ENCODE measurements at regions not wholly inside any gene's neighbourhood (a gene's known extent, or its start where the extent isn't known, plus 50 kb on each side); places are given as distances from the start of the nearest gene placed in this dataset.

- H3K27ac ChIP-seq (ENCODE audit: low read depth in 1 of 2, low read length in 2 of 2): no peak overlapping the region
- intact Hi-C loops (cut with micrococcal nuclease): no loop called here
- 90% methylated on average over 5 of the region's 12 CpGs for WGBS (ENCODE audit: insufficient coverage)
- Mint-ChIP-seq H3K4me3 (no peak overlapping the region), H3K4me1 (no peaks in the 10 kb centered on the region), H3K27ac (no peak overlapping the region), H3K27me3 (ENCODE audit: low read depth in 3 of 3) (peaks cover 13 to 25% (median 24%) of the 10 kb centered on the region in 3 donors), H3K9me3 (no peaks in the 10 kb centered on the region), H3K36me3 (no peaks in the 10 kb centered on the region)
- H3K36me3 ChIP-seq (replicated peaks in 1 of 2; ENCODE audit: control insufficient read depth in 1 of 2, insufficient read depth in 2 of 2, low read length in 2 of 2): no peaks in the 10 kb centered on the region
- H3K4me3 ChIP-seq (replicated peaks in 1 of 3; ENCODE audit: low read depth in 2 of 3, low read length in 3 of 3): no peak overlapping the region
- H4K20me1 ChIP-seq (ENCODE audit: insufficient read depth, low read length): no peaks in the 10 kb centered on the region
- H3K4me1 ChIP-seq (ENCODE audit: control insufficient read depth in 1 of 2, insufficient read depth in 2 of 2, low read length in 2 of 2): no peaks in the 10 kb centered on the region
- H3K4me2 ChIP-seq (replicated peaks; ENCODE audit: extremely low read depth, low read length, poor library complexity, severe bottlenecking): no peak overlapping the region
- no peak for DNase-seq
- H3K79me2 ChIP-seq (ENCODE audit: insufficient read depth, low read length): no peaks in the 10 kb centered on the region
- H3K27me3 ChIP-seq (ENCODE audit: control insufficient read depth in 2 of 2, insufficient read depth in 2 of 2, low read length in 2 of 2): no peaks in the 10 kb centered on the region
- H2AFZ ChIP-seq (ENCODE audit: insufficient read depth, low read depth, low read length, poor library complexity, severe bottlenecking): no peak overlapping the region
- no peak overlapping the region for H3K9ac ChIP-seq (ENCODE audit: insufficient read depth, low read length, poor library complexity, severe bottlenecking)
- no peaks in the 10 kb centered on the region for H3K9me3 ChIP-seq (replicated peaks in 1 of 2; ENCODE audit: control insufficient read depth in 1 of 2, insufficient read depth in 1 of 2, low read length in 2 of 2)
- no peak for TF ChIP-seq CTCF (IDR thresholded peaks at IDR 0.05)
These were observed 105.6 kb upstream of the FOXF1 start for GRCh38 chr16:86404678-86405077.

DNA sequence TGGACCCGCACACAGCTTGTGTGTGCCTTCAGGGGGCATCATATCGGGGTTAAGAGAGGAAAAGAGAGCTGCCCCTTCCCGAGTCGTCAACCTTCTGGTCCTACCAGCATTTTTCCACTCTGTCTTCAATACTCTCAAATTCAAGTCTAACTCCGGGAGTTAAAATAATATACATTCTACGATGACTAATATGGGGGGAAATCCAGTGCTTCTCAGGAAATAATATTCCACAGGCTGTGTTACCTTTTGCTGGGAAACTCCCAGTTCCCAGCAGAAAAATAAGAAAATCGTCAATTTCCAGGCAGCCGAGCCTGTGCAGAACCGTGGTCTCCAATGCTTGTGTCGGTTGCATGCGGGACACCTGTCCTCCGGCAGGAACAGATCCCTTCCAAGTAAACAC is 105.0 kb upstream of the FOXF1 start:
- Histone ChIP-seq H3K4me2 (replicated peaks; ENCODE audit: extremely low read depth, low read length, poor library complexity, severe bottlenecking) (no peak overlapping the region), H3K4me3 (replicated peaks in 1 of 3; ENCODE audit: low read depth in 2 of 3, low read length in 3 of 3) (no peak overlapping the region), H3K36me3 (replicated peaks in 1 of 2; ENCODE audit: control insufficient read depth in 1 of 2, insufficient read depth in 2 of 2, low read length in 2 of 2) (no peaks in the 10 kb centered on the region), H3K9me3 (replicated peaks in 1 of 2; ENCODE audit: control insufficient read depth in 1 of 2, insufficient read depth in 1 of 2, low read length in 2 of 2) (peaks cover 0 to 1% of the 10 kb centered on the region in 2 donors), H3K4me1 (ENCODE audit: control insufficient read depth in 1 of 2, insufficient read depth in 2 of 2, low read length in 2 of 2) (no peaks in the 10 kb centered on the region), H3K27ac (ENCODE audit: low read depth in 1 of 2, low read length in 2 of 2) (no peak overlapping the region), H3K27me3 (ENCODE audit: control insufficient read depth in 2 of 2, insufficient read depth in 2 of 2, low read length in 2 of 2) (no peaks in the 10 kb centered on the region), H4K20me1 (ENCODE audit: insufficient read depth, low read length) (no peaks in the 10 kb centered on the region), H3K9ac (ENCODE audit: insufficient read depth, low read length, poor library complexity, severe bottlenecking) (no peak overlapping the region), H2AFZ (ENCODE audit: insufficient read depth, low read depth, low read length, poor library complexity, severe bottlenecking) (no peak overlapping the region), H3K79me2 (ENCODE audit: insufficient read depth, low read length) (no peaks in the 10 kb centered on the region)
- H3K9me3 Mint-ChIP-seq: peaks cover 0 to 1% (median 0%) of the 10 kb centered on the region in 7 donors
- H3K27me3 Mint-ChIP-seq (ENCODE audit: low read depth in 3 of 3): peaks cover 10 to 22% (median 21%) of the 10 kb centered on the region in 3 donors
- H3K27ac Mint-ChIP-seq: no peak overlapping the region
- no peaks in the 10 kb centered on the region for H3K36me3 Mint-ChIP-seq
- no peaks in the 10 kb centered on the region for H3K4me1 Mint-ChIP-seq
- H3K4me3 Mint-ChIP-seq: no peak overlapping the region
- intact Hi-C loops (cut with micrococcal nuclease): no loop called here
- no peak for DNase-seq
- WGBS (ENCODE audit: insufficient coverage): 86% methylated on average over 7 of the region's 12 CpGs
- TF ChIP-seq CTCF (IDR thresholded peaks at IDR 0.05): no peak
